ENCODE measurements at regions not wholly inside any gene's neighbourhood (a gene's known extent, or its start where the extent isn't known, plus 50 kb on each side); places are given as distances from the start of the nearest gene placed in this dataset.

DNA sequence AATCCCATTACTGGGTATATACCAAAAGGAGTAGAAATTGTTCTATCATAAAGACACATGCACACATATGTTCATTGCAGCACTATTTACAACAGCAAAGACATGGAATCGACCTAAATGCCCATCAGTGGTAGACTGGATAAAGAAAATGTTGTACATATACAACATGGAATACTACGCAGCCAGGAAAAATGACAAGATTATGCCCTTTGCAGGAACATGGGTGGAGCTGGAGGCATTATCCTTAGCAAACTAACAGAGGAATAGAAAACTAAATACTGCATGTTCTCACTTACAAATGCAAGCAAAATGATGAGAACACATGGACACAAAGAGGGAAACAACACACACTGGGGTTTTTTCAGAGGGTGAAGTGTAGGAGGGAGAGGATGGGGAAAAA lies 300.2 kb downstream of the BAMBI start:
- TF ChIP-seq, protein P1, sequence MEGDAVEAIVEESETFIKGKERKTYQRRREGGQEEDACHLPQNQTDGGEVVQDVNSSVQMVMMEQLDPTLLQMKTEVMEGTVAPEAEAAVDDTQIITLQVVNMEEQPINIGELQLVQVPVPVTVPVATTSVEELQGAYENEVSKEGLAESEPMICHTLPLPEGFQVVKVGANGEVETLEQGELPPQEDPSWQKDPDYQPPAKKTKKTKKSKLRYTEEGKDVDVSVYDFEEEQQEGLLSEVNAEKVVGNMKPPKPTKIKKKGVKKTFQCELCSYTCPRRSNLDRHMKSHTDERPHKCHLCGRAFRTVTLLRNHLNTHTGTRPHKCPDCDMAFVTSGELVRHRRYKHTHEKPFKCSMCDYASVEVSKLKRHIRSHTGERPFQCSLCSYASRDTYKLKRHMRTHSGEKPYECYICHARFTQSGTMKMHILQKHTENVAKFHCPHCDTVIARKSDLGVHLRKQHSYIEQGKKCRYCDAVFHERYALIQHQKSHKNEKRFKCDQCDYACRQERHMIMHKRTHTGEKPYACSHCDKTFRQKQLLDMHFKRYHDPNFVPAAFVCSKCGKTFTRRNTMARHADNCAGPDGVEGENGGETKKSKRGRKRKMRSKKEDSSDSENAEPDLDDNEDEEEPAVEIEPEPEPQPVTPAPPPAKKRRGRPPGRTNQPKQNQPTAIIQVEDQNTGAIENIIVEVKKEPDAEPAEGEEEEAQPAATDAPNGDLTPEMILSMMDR (conservative IDR thresholded peaks at IDR 0.05 in 1 of 2, IDR thresholded peaks at IDR 0.05 in 1 of 2; ENCODE audit: low read depth in 1 of 2, low read length in 2 of 2), result no peak
- no peak for TF ChIP-seq EZH2 (IDR thresholded peaks at IDR 0.05; ENCODE audit: low read length, missing control alignments)

Measured in fibroblast of lung (primary cell).